ENCODE measurements at regions not wholly inside any gene's neighbourhood (a gene's known extent, or its start where the extent isn't known, plus 50 kb on each side); places are given as distances from the start of the nearest gene placed in this dataset.

GRCh38 chr21:24894324-24894723 is 713.0 kb downstream of the MRPL39 start:
- DNase-seq (ENCODE audit: low spot score), result no peak

- no peak for DNase-seq (ENCODE audit: low spot score)
Measured at GRCh38 chr21:24890021-24890420, 717.3 kb downstream of the MRPL39 start.

- no peak for DNase-seq (ENCODE audit: low spot score)
Measured at GRCh38 chr21:24881506-24881905, 725.8 kb downstream of the MRPL39 start.

- no peak for DNase-seq (ENCODE audit: low spot score)
Measured at GRCh38 chr21:24870633-24871032, 736.6 kb downstream of the MRPL39 start.

- no peak for DNase-seq (ENCODE audit: low spot score)
Measured at GRCh38 chr21:24869862-24870261, 737.4 kb downstream of the MRPL39 start.

GRCh38 chr21:24868117-24868516 is 739.2 kb downstream of the MRPL39 start:
- DNase-seq (ENCODE audit: low spot score), result no peak

GRCh38 chr21:24861471-24861870 is 745.8 kb downstream of the MRPL39 start:
- no peak for DNase-seq (ENCODE audit: low spot score)

GRCh38 chr21:24856326-24856725 is 751.0 kb downstream of the MRPL39 start:
- DNase-seq (ENCODE audit: low spot score), result no peak

- DNase-seq (ENCODE audit: low spot score), result no peak
Measured at GRCh38 chr21:24852610-24853195, 754.6 kb downstream of the MRPL39 start.

- no peak for DNase-seq (ENCODE audit: low spot score)
Measured at GRCh38 chr21:24850121-24850520, 757.2 kb downstream of the MRPL39 start.

GRCh38 chr21:24844671-24845070 is 762.6 kb downstream of the MRPL39 start:
- no peak for DNase-seq (ENCODE audit: low spot score)

- no peak for DNase-seq (ENCODE audit: low spot score)
Measured at GRCh38 chr21:24840287-24840686, 767.0 kb downstream of the MRPL39 start.

- DNase-seq (ENCODE audit: low spot score), result no peak
Measured at GRCh38 chr21:24832961-24833360, 774.3 kb downstream of the MRPL39 start.

- no peak for DNase-seq (ENCODE audit: low spot score)
Measured at GRCh38 chr21:24829397-24829796, 777.9 kb downstream of the MRPL39 start.

- DNase-seq (ENCODE audit: low spot score), result no peak
Measured at GRCh38 chr21:24826822-24827221, 780.5 kb downstream of the MRPL39 start.

GRCh38 chr21:24825348-24825747 is 781.9 kb downstream of the MRPL39 start:
- DNase-seq (ENCODE audit: low spot score), result no peak

- no peak for DNase-seq (ENCODE audit: low spot score)
Measured at GRCh38 chr21:24824209-24824608, 783.1 kb downstream of the MRPL39 start.

GRCh38 chr21:24823247-24823646 is 784.0 kb downstream of the MRPL39 start:
- no peak for DNase-seq (ENCODE audit: low spot score)

- no peak for DNase-seq (ENCODE audit: low spot score)
Measured at GRCh38 chr21:24785033-24785432, 822.2 kb downstream of the MRPL39 start.

GRCh38 chr21:24781146-24781545 is 826.1 kb downstream of the MRPL39 start:
- no peak for DNase-seq (ENCODE audit: low spot score)

GRCh38 chr21:24759348-24760075 is 847.8 kb downstream of the MRPL39 start:
- peak; percentile 9 for DNase-seq (ENCODE audit: low spot score)

GRCh38 chr21:24738063-24738462 is 869.2 kb downstream of the MRPL39 start:
- no peak for DNase-seq (ENCODE audit: low spot score)

- no peak for DNase-seq (ENCODE audit: low spot score)
Measured at GRCh38 chr21:24737296-24737850, 869.9 kb downstream of the MRPL39 start.

- DNase-seq (ENCODE audit: low spot score), result no peak
Measured at GRCh38 chr21:24730661-24731060, 876.6 kb downstream of the MRPL39 start.

Measured in NAMALWA (cell line).